Trophoblast cell (in vitro differentiated cells and primary cell): ENCODE measurements at regions not wholly inside any gene's neighbourhood (a gene's known extent, or its start where the extent isn't known, plus 50 kb on each side); places are given as distances from the start of the nearest gene placed in this dataset.

Experiments
- DNase-seq, 2 donors: peaks; one replicate each; pipeline ENCODE4 v3.0.0-alpha.2; 2016
- H2AFZ ChIP-seq: 2 replicates; pipeline ENCODE4 v1.6.1; 2013; ENCODE audit warnings: low read length, moderate library complexity, mild to moderate bottlenecking; ENCODE audit not compliant: insufficient read depth, poor library complexity
- H2AK5ac ChIP-seq: 2 replicates; pipeline ENCODE4 v1.6.1; 2013; ENCODE audit warnings: mild to moderate bottlenecking, low read length
- H2BK120ac ChIP-seq: 2 replicates; pipeline ENCODE4 v1.6.1; 2013; ENCODE audit warnings: low read length, mild to moderate bottlenecking, moderate library complexity; ENCODE audit not compliant: insufficient read depth, poor library complexity
- H2BK12ac ChIP-seq: 2 replicates; pipeline ENCODE4 v1.6.1; 2013; ENCODE audit warnings: mild to moderate bottlenecking, low read length, moderate library complexity
- H2BK5ac ChIP-seq: 2 replicates; pipeline ENCODE4 v1.6.1; 2013; ENCODE audit warnings: low read length, low read depth, moderate library complexity, mild to moderate bottlenecking; ENCODE audit not compliant: poor library complexity
- H3K14ac ChIP-seq: 2 replicates; pipeline ENCODE4 v1.6.1; 2013; ENCODE audit warnings: mild to moderate bottlenecking, low read length
- H3K18ac ChIP-seq: 2 replicates; pipeline ENCODE4 v1.6.1; 2013; ENCODE audit warnings: mild to moderate bottlenecking, low read length
- H3K23ac ChIP-seq: 2 replicates; pipeline ENCODE4 v1.6.1; 2013; ENCODE audit warnings: low read length
- H3K27ac ChIP-seq: 2 replicates; pipeline ENCODE4 v1.5.1; 2013; ENCODE audit warnings: low read depth, mild to moderate bottlenecking, inconsistent platforms, low read length, moderate library complexity
- H3K27me3 ChIP-seq: 2 replicates; pipeline ENCODE4 v1.6.1; 2013; ENCODE audit warnings: inconsistent platforms, mild to moderate bottlenecking, low read length, moderate library complexity; ENCODE audit not compliant: insufficient read depth
- H3K36me3 ChIP-seq, 2 experiments: 1 replicate in 1 of 2; 2 replicates in 1 of 2; pipeline ENCODE4 v1.6.1; 2013; ENCODE audit warnings: low read length in 2 of 2, mild to moderate bottlenecking in 2 of 2, moderate library complexity in 1 of 2; ENCODE audit not compliant: insufficient read depth in 2 of 2, control insufficient read depth in 1 of 2
- H3K4ac ChIP-seq: 2 replicates; pipeline ENCODE4 v1.6.1; 2013; ENCODE audit warnings: low read depth, mild to moderate bottlenecking, low read length, moderate library complexity
- H3K4me1 ChIP-seq, 2 experiments: 1 replicate in 1 of 2; 2 replicates in 1 of 2; pipeline ENCODE4 v1.6.1; 2013; ENCODE audit warnings: low read length in 2 of 2, mild to moderate bottlenecking in 2 of 2, moderate library complexity in 1 of 2; ENCODE audit not compliant: insufficient read depth in 2 of 2, control insufficient read depth in 1 of 2
- H3K4me2 ChIP-seq: 2 replicates; pipeline ENCODE4 v1.6.1; 2013; ENCODE audit warnings: inconsistent platforms, mild to moderate bottlenecking, low read length, moderate library complexity
- H3K4me3 ChIP-seq: 2 replicates; pipeline ENCODE4 v1.5.1; 2013; ENCODE audit warnings: mild to moderate bottlenecking, low read depth, low read length, inconsistent platforms
- H3K79me1 ChIP-seq: one replicate; pipeline ENCODE4 v1.6.1; 2013; ENCODE audit warnings: low read length
- H3K79me2 ChIP-seq: 2 replicates; pipeline ENCODE4 v1.6.1; 2013; ENCODE audit warnings: low read length, mild to moderate bottlenecking; ENCODE audit not compliant: control insufficient read depth, insufficient read depth, poor library complexity
- H3K9ac ChIP-seq: 2 replicates; pipeline ENCODE4 v1.6.1; 2013; ENCODE audit warnings: mild to moderate bottlenecking, low read length
- H3K9me3 ChIP-seq: 2 replicates; pipeline ENCODE4 v1.6.1; 2013; ENCODE audit warnings: low read depth, mild to moderate bottlenecking, control low read depth, inconsistent platforms, low read length; ENCODE audit not compliant: insufficient read depth
- H4K12ac ChIP-seq: 2 replicates; pipeline ENCODE4 v1.6.1; 2013; ENCODE audit warnings: low read depth, mild to moderate bottlenecking, low read length, moderate library complexity
- H4K8ac ChIP-seq: 2 replicates; pipeline ENCODE4 v1.6.1; 2013; ENCODE audit warnings: low read depth, mild to moderate bottlenecking, low read length, moderate library complexity
- H4K91ac ChIP-seq: one replicate; pipeline ENCODE4 v1.6.1; 2013; ENCODE audit warnings: low read depth, mild to moderate bottlenecking, low read length, moderate library complexity
- WGBS: extraction: QIAGEN DNeasy Blood & Tissue Kit; methylation state at CpG from one replicate; pipeline ENCODE4 v1.1.7; 2013; ENCODE audit warnings: missing lambda C conversion rate; ENCODE audit not compliant: insufficient read length, insufficient coverage; ENCODE audit errors: extremely low coverage; 5-methylcytosine and 5-hydroxymethylcytosine counted together

DNA sequence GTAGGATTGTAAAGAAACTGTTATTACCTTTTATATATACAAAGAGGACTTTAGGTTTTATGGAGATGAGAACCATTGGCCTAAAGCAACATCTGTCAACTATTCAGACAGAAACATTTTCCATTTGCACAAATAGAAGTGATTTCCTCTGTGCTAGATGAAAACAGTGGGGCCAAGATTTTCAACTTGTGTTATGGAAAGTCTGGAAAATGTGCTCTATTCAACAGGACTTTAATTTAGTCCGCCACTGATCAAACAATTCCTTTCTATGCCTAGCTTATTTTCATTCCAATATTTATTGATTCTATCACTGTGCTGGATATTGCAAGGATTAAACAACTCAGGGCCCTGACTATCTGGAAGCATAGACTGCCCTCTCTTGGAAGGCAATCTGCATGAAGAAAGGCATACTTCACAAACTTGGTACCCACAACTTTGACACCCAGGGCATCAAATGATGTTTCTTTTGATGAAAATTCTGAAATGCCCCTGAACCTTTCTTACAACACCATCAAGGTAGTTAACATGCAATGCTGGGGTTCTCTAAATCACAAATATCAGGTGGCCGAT, 126.6 kb upstream of the HMHB1 start:
- H3K79me2 ChIP-seq, result no peaks in the 10 kb centered on the region
- H3K4me1 ChIP-seq, result no peaks in the 10 kb centered on the region
- H3K9me3 ChIP-seq, result no peaks in the 10 kb centered on the region
- no peak overlapping the region for H3K4me2 ChIP-seq
- H3K18ac ChIP-seq, result no peak overlapping the region
- H3K79me1 ChIP-seq, result no peaks in the 10 kb centered on the region
- no peak for DNase-seq
- no peak overlapping the region for H2BK120ac ChIP-seq
- H2AFZ ChIP-seq, result no peak overlapping the region
- no peak overlapping the region for H3K4ac ChIP-seq
- H4K8ac ChIP-seq, result no peak overlapping the region
- H3K4me3 ChIP-seq, result no peak overlapping the region
- H2AK5ac ChIP-seq, result no peak overlapping the region
- no CpG with 5 or more reads among the region's 2 CpGs for WGBS
- no peak overlapping the region for H3K27ac ChIP-seq
- H3K9ac ChIP-seq, result no peak overlapping the region
- H2BK12ac ChIP-seq, result no peak overlapping the region
- H4K91ac ChIP-seq, result no peak overlapping the region
- no peaks in the 10 kb centered on the region for H3K36me3 ChIP-seq
- H2BK5ac ChIP-seq, result no peak overlapping the region
- no peaks in the 10 kb centered on the region for H3K27me3 ChIP-seq
- H3K23ac ChIP-seq, result no peak overlapping the region
- no peak overlapping the region for H4K12ac ChIP-seq
- H3K14ac ChIP-seq, result no peak overlapping the region

- Histone ChIP-seq H3K79me1 (no peaks in the 10 kb centered on the region), H2AK5ac (no peak overlapping the region), H4K8ac (no peak overlapping the region), H4K91ac (no peak overlapping the region), H3K23ac (no peak overlapping the region), H3K9me3 (no peaks in the 10 kb centered on the region), H3K4me3 (no peak overlapping the region), H4K12ac (no peak overlapping the region), H2BK12ac (no peak overlapping the region), H3K27me3 (no peaks in the 10 kb centered on the region), H3K27ac (no peak overlapping the region), H3K4me2 (no peak overlapping the region), H2BK120ac (no peak overlapping the region), H3K36me3 (no peaks in the 10 kb centered on the region), H3K4me1 (no peaks in the 10 kb centered on the region), H2BK5ac (no peak overlapping the region), H3K79me2 (no peaks in the 10 kb centered on the region), H3K14ac (no peak overlapping the region), H3K4ac (no peak overlapping the region), H3K9ac (no peak overlapping the region), H2AFZ (no peak overlapping the region), H3K18ac (no peak overlapping the region)
- peak in 1 of 2 donors; percentile 66 for DNase-seq
- WGBS, result no CpG with 5 or more reads among the region's 1 CpG
These were observed 128.5 kb upstream of the HMHB1 start for GRCh38 chr5:143683459-143683858.

DNA sequence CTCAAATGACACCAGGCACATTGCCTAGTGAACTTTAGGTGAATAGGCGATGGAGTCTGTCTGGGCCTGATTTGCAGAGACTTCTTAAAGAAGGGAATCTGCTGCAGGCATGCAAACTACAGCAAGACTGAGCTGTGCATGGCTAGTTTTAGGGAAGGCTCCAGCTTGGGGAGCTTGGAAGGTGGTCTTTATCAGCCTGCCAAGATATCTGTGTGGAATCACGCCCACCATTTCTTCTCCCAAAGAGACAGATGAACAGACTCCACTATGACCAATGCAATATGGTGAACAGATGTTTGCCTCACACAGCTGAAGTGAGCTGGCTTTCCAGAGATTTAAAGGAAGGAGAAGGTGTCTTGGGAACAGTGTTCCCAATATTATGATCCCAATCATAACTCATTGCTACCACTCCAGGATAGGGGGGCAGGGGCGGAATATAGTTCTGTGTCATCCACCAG, 129.0 kb upstream of the HMHB1 start:
- no peaks in the 10 kb centered on the region for H3K79me2 ChIP-seq
- no peak overlapping the region for H3K4ac ChIP-seq
- H3K4me3 ChIP-seq, result no peak overlapping the region
- H3K27ac ChIP-seq, result no peak overlapping the region
- no peaks in the 10 kb centered on the region for H3K4me1 ChIP-seq
- no peak overlapping the region for H3K18ac ChIP-seq
- no peak overlapping the region for H2AFZ ChIP-seq
- H2BK12ac ChIP-seq, result no peak overlapping the region
- no peak overlapping the region for H3K23ac ChIP-seq
- H3K36me3 ChIP-seq, result no peaks in the 10 kb centered on the region
- H2BK120ac ChIP-seq, result no peak overlapping the region
- H2BK5ac ChIP-seq, result no peak overlapping the region
- H4K8ac ChIP-seq, result no peak overlapping the region
- no peak overlapping the region for H4K91ac ChIP-seq
- H2AK5ac ChIP-seq, result no peak overlapping the region
- H3K4me2 ChIP-seq, result no peak overlapping the region
- no peak overlapping the region for H3K14ac ChIP-seq
- no CpG with 5 or more reads among the region's 3 CpGs for WGBS
- H3K9ac ChIP-seq, result peak overlapping the region; percentile 72
- no peaks in the 10 kb centered on the region for H3K9me3 ChIP-seq
- no peaks in the 10 kb centered on the region for H3K27me3 ChIP-seq
- DNase-seq, result no peak
- no peak overlapping the region for H4K12ac ChIP-seq
- H3K79me1 ChIP-seq, result no peaks in the 10 kb centered on the region

DNA sequence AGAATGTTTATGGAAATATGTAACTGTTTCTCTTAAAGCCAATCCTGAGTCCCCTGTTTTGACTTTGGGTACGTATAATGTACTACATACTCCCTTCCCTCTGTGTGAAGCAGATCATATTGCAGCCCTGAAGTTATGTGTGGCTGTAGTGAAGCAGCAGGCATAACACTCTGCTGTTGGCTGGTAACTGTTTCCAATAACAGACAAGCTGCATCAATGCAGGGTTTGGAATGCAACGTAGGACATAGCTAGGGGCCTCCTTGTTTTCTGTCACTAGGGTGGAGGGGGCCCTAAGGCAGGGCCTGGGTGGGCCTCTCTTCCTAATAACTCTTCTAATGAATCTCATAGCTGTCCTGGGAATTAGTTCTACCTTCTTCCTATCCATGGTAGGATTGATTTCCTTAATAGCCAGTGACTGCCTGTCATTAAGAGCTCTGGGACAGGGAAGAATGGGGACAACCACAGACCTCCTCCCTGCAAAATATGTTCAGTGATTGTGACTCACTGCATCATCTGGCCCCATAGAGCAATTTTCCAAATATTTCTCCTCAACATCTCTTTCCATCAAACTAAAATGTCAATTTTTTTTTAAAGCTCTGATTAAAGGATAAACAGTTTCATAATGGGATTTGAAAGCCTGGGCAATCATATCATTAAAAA, 129.6 kb upstream of the HMHB1 start:
- no peak overlapping the region for H2BK5ac ChIP-seq
- no peak overlapping the region for H2BK12ac ChIP-seq
- peaks cover 0 to under 1% of the 10 kb centered on the region in 2 experiments for H3K4me1 ChIP-seq
- WGBS, result no CpG with 5 or more reads among the region's 2 CpGs
- H2AK5ac ChIP-seq, result no peak overlapping the region
- no peaks in the 10 kb centered on the region for H3K36me3 ChIP-seq
- no peak overlapping the region for H3K14ac ChIP-seq
- H3K9me3 ChIP-seq, result no peaks in the 10 kb centered on the region
- no peaks in the 10 kb centered on the region for H3K79me2 ChIP-seq
- H4K8ac ChIP-seq, result no peak overlapping the region
- no peak overlapping the region for H3K4ac ChIP-seq
- H4K12ac ChIP-seq, result no peak overlapping the region
- no peak overlapping the region for H3K27ac ChIP-seq
- H2AFZ ChIP-seq, result no peak overlapping the region
- H2BK120ac ChIP-seq, result no peak overlapping the region
- H3K27me3 ChIP-seq, result no peaks in the 10 kb centered on the region
- H4K91ac ChIP-seq, result no peak overlapping the region
- H3K4me3 ChIP-seq, result no peak overlapping the region
- H3K9ac ChIP-seq, result no peak overlapping the region
- H3K23ac ChIP-seq, result no peak overlapping the region
- H3K79me1 ChIP-seq, result no peaks in the 10 kb centered on the region
- no peak overlapping the region for H3K4me2 ChIP-seq
- H3K18ac ChIP-seq, result no peak overlapping the region
- no peak for DNase-seq
